GM21515 (cell line): ENCODE measurements at regions not wholly inside any gene's neighbourhood (a gene's known extent, or its start where the extent isn't known, plus 50 kb on each side); places are given as distances from the start of the nearest gene placed in this dataset.
"Not testable (repeated sequence)": the region's sequence is repeated elsewhere in the genome, so short reads cannot be mapped to it uniquely, and the experiment has no call there.

Source experiments
- ATAC-seq: cut with Tn5 transposase; IDR thresholded peaks from one replicate; pipeline ENCODE4 v1.9.1; 2021; ENCODE audit not compliant: unreplicated experiment

DNA sequence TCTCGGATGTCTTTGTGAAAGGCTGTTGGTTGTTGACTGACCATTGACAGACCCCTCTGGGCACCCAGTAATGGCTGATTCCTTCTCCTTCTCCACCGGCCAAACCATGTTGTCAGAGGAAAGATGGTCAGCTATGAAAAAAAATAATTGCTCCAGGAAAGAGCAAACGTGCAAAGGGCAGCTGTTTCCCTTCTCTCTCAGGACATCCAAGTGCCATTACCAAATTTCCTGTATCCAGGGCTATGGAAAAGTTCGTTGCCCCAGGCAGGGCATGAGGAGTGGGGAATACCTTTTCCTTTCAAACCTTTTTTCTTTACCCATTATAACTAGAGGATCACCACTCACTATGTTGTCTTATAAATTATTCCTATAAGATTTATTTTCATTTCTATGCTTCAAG lies 321.5 kb upstream of the HNRNPA3 start:
- ATAC-seq: no peak

GRCh38 chr2:176891857-176892256 lies 320.7 kb upstream of the HNRNPA3 start:
- ATAC-seq: no peak

GRCh38 chr2:176892676-176893226 lies 319.8 kb upstream of the HNRNPA3 start:
- no peak for ATAC-seq

GRCh38 chr2:176895158-176895557 lies 317.4 kb upstream of the HNRNPA3 start:
- ATAC-seq: no peak

DNA sequence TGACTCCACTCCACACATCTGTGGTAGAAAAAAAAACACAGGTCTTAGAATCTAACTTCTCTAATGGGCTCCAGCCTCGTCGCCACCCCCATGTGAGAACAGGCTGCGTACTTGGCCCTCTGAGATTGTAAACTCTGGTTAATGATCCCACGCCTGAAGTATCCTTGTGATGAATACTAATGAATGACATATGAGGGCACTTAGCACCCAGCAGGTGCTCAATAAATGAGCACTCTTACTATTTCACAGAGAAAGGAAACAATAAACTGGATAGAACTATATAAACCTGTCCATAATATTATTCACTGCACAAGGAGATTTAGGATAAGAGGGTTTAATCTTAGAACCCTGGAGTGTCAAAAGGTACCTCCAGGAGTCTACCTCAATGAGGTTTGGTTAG lies 310.1 kb upstream of the HNRNPA3 start:
- ATAC-seq: no peak

GRCh38 chr2:176904053-176904452 lies 308.5 kb upstream of the HNRNPA3 start:
- ATAC-seq: not testable (repeated sequence)

GRCh38 chr2:176907341-176907740 lies 305.3 kb upstream of the HNRNPA3 start:
- no peak for ATAC-seq

- ATAC-seq: no peak
These were observed 301.8 kb upstream of the HNRNPA3 start for GRCh38 chr2:176910828-176911227.

DNA sequence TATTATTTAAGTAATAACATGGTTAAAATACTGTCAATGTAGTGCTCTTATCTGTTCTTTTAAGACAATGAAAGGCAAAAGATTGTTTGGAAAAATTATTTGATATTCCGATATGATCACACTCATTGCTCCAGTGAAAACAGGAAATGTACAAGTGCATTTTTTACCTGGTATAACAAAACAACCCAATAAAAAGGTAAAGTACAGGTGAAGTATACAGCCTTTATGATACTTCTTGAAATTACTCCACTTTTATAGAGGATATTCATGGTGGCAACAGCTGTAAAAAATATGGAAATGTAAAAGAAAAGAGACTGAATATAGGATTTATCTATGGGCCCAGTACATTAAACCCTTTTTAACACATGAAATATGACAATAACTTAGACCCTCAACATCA lies 298.6 kb upstream of the HNRNPA3 start:
- ATAC-seq: no peak

DNA sequence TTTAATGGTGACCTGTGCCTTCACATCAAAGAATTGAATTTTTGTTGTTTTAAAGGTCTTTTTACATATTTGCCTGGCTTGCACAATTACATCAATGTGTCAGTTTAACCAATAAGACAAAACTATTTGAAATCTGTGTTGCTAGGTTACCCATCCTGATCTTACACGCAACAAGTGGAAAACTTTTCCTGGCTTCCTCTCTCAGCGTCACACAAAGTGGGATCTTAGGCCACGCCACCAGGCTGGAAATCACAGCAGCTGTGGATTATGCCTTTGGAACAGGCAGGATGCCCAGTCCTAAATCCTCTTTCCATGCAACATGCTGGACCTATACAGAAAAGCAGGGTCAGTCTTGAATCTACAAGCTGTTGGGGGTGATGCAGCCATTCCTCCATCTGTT lies 298.2 kb upstream of the HNRNPA3 start:
- no peak for ATAC-seq

- ATAC-seq: not testable (repeated sequence)
These were observed 290.0 kb upstream of the HNRNPA3 start for GRCh38 chr2:176922545-176922944.

- no peak for ATAC-seq
These were observed 289.4 kb upstream of the HNRNPA3 start for GRCh38 chr2:176923205-176923604.

DNA sequence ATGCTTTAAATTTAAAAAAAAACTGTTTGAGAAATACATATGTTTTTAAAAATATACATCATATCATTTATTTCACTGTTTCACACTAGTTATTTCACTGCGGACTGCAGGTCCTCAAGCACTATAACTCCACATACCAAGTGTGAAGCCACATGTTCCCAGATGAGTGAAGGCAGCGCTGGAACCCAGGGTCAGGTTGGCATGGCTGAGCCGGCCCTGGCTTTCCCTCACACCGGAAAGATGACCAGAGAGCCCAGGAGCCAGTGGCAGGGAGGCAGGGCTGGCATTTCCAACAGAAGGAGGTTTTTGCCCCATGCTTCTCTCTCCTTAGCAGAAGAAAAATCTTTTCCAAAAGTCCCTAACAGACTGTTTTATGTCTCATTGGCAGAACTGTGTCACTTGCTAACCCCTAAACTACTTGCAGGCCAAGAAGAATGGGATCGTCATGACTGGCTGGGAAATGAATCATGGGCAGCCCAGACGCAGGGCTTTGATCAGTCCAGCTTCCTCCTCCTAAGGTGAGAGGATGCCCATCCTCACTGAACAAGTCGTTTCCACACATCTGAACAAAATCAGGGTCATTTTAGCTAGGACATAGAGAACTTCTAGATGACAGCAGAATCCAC lies 287.6 kb upstream of the HNRNPA3 start:
- no peak for ATAC-seq

- ATAC-seq: no peak
These were observed 286.1 kb upstream of the HNRNPA3 start for GRCh38 chr2:176926453-176926852.

- not testable (repeated sequence) for ATAC-seq
These were observed 283.2 kb upstream of the HNRNPA3 start for GRCh38 chr2:176929387-176929786.

DNA sequence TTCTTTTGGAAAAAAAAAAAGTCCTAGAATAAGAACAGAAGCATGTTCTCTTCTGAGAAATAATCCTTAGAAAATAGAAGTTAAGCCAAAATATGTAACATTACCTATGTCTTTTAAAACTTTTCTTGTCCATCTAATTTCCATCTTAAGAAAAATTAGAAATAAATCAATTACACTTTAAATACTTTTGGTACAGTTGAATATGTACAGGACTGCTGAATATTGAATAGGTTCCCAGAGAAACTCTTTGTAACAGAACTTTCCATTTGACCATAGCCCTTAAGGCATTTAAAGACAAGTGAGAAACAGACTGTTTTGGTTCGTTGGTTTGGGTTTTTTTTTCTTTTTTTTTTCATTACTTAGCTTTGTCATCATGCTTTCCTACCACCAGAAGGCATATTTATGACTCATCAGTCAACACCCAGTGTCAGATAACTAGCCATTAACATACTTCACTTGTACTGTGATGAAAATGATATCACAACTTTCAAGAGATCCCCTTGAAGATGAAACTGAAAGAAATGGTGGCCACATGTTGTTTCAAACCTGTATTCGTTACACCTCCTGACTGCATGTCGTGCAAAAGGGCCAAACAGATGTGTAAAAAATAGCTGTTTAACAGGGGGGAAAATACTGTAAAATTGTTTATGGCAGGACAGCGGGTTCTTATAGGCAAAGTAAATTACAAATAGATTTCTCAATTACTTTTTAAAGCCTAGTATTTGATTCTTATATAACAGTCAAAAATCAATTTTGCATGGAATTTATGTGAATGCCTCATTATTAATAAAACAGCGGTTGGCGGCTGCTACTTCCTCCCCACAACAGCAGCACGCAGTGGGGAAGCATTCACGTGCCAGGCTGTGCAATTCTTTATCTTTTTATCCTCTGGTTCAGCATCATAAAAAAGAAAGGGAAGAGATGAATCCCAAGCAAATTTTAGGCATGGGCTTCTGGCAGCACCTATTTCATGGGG lies 280.7 kb upstream of the HNRNPA3 start:
- ATAC-seq: peak; percentile 97

DNA sequence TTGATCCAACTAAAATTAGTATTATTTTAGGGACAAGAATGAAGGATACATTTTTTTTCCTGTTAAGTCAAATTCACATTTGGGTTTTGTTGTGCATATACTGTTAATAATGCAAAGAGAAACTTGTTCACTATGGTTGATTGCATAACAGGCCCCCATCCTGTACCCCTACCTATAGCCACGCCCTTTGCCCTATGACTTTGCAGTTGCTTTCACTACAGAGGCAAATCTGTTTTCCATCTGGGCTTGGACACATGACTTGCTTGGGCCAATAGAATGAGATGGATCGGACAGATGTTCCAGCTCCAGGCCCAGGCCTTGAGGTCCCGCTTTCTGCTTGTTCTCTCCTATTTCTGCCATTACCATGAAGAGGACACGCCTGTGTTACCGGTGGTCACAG lies 278.5 kb upstream of the HNRNPA3 start:
- no peak for ATAC-seq

DNA sequence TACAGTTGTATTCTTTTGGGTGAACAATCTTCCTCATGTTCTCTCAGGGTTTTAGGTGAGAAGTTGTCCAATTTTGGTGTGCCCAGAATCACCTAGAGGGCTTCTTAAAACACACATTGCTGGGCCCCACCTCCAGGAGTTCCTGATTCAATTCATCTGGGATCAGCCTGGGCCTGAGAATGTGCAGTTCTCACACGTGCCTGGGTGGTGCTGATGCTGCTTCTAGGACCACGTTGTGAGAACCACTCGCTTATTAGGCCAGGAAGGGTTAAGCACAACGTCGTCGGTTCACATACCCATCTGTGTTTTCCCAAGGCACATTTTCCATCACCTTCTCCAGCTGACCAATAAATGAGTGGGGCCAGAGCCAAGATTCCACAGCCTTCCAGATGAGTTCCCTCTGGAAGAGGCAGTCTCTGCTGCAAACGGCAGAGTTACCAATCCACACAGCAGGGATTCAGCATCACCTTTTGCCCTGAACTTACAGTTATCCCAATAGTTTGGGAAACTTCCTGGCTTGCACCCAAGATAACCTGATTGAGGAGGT lies 277.7 kb upstream of the HNRNPA3 start:
- ATAC-seq: no peak

- ATAC-seq: no peak
These were observed 277.0 kb upstream of the HNRNPA3 start for GRCh38 chr2:176935543-176936102.

DNA sequence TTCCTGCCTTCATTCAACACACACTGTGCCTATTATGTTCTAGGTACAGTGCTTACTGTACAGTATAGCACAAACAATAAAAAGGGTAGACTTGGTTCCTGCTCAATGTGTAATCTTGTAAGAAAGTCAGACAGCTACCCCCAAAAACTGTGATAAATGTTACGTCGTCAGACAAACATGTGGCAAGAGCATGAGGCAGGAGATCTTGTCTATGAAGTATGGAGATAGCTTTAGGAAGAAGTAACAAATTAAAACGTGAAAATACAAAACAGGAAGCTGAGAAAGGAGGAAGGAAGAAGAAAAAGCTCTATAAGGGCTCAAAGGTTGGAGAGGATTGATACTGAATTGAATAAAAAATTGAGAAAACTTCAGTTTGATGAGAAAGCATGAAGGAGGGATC lies 276.2 kb upstream of the HNRNPA3 start:
- ATAC-seq: no peak

- ATAC-seq: no peak
These were observed 267.6 kb upstream of the HNRNPA3 start for GRCh38 chr2:176944998-176945397.
